NCI-H2107 treated with DMSO at 0.1 percent for 48 hours (cell line): ENCODE measurements at regions not wholly inside any gene's neighbourhood (a gene's known extent, or its start where the extent isn't known, plus 50 kb on each side); places are given as distances from the start of the nearest gene placed in this dataset.

Source experiments
- DNase-seq: peaks from one replicate; lab custom pipeline; 2025; ENCODE audit not compliant: unreplicated experiment; lab: John Stamatoyannopoulos, UW

DNA sequence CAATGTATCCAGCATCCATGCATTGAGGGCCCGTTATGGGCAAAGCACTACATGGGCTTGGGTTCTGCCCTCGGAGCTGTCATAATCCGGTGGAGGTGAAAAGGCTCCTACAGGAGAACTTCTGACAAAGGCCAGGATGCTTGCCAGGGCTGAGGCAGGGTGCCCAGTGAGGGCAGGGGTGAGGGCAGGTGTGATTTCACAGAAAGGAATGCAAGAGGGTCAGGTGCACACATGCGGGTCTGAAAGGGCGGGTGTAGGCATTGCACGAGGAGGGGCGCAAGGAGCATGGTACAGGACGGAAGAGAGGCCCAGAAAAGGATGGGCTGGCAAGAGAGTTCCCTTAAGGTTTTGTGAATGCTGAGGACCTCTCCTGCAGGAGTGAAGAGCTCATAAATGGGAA lies 348.0 kb downstream of the BTBD3 start:
- DNase-seq: no peak

DNA sequence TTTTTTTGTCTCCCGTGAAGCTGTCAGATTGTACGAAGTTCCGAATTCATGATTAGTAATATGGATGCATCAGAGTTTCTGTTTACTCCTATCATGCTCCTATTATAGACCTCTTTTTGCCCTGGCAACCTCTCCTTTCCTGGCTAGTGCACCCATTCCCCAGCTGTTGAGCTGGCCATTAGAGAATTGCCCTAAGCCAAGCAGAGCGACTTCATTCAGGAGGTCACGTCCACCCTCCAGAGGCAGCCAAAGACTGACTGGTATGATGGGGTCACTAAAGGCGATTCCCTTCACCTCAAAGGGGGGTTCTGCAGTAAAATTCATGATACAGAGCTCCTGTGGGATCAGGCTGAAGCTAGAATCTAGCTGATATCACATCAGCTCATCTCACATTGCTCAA lies 351.9 kb downstream of the BTBD3 start:
- DNase-seq: no peak

DNA sequence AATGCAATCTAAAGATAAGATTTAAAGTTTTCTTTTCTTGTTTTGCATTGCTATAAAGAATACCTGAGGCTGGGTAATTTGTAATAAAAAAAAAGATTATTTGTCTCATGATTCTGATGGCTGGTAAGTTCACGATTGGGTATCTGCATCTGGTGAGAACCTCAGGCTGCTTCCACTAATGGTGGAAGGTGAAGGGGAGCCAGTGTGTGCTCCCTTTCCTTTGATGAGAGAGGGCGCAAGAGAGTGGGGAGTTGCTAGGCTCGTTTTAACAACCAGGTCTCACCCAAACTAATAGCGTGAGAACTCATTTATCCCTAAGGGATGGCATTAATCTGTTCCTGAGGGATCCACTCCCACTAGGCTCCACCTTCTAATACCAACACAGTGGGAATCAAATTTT lies 353.2 kb downstream of the BTBD3 start:
- DNase-seq: no peak

DNA sequence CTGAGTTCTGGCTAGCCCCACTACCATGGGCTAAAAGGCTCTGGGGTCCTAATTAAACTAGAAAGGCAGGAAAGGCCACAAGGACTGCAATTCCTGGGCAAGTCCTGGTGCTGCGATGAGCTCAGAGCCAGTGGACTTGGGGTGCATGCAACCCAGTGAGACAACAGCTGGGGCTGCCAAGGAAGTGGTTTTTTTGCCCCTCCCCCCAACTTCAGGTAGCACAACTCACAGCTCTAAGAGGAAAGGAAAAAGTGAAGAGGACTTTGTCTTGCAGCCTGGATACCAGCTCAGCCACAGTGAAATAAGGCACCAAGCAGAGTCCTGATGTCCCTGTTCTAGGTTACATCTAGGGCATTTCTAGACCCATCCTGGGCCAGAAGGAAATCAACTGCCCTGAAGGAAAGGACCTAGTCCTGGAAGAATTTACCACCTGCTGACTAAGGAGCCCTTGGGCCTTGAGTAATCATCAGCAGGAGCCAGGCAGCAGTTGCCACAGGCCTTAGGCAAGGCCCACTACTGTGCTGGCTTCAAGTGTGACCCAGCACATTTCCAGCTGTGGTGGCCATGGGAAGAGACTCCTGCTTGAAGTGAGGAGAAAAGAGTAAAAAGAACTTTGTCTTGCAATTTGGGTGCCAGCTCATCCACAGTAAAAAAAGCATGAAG lies 358.4 kb downstream of the BTBD3 start:
- DNase-seq: no peak

DNA sequence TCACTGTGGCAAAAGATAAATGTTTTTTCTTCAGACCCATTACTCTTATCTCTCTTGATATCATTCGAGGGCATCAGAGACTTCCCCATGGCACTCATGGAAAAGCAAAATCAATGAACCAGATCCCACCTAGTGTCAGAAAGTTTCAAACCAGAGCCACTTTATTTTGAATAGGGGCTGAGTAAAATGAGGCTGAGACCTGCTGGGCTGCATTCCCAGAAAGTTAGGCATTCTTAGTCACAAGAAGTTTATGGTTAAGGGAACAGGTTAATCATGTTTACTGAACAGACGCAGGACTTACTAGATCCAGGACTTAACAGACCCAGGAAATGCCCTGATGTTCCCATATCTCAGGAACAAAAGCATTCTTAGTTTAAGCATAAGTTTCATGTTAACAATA lies 369.9 kb downstream of the BTBD3 start:
- no peak for DNase-seq

DNA sequence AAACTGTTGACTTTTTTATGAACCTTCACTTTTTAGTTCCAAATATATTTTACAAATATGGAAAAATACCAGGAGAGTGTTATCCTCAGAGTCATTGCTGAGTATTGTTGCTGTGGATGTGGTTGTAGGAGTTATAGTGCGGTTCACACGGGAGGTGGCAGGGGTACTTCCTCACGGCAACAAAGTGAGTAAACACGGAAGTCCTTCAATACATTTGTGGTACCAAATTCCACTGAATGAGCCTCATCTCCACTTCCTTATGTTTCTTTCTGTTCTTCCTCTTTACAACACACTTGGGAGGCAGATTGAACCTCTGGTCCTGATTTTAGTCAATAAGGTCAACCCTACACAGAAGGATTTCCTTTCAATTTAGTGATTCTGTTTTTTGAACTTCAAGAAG lies 371.8 kb downstream of the BTBD3 start:
- DNase-seq: no peak

DNA sequence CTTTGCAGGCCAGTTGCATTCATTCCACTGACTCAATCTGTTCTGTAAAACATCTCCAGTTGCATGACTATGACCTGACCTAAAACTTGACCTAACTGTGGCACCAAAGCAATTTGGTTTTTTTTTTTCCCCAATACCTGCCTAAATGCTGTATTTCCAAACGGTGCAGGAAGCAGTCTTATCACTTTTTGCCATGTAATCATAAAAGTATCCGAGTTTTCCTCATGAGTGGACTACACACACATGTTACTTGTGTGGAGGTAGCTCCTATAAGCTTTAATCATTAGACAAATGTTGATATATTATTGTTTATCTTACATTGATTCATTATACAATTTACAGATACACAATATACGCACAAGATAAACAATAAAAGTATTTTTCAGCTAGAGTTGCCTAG lies 373.7 kb downstream of the BTBD3 start:
- DNase-seq: no peak

DNA sequence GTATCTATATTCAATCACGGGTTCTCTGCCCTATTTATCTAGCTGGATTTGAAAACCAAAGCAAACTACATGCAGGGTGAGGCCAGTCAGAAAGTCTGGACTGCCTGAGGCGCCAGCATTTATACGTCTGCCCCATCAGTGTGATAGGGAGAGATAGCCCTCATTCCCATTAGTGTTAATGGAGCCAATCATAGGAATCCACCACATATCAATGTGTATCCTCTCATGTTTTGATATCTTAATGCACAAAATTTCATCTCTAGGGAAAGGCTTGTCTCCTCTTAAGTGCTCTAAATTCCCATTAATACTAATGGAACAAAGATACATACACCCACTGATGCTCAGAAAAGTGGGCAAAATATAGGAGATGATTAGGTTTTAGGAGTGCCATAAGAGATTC lies 376.2 kb downstream of the BTBD3 start:
- no peak for DNase-seq

DNA sequence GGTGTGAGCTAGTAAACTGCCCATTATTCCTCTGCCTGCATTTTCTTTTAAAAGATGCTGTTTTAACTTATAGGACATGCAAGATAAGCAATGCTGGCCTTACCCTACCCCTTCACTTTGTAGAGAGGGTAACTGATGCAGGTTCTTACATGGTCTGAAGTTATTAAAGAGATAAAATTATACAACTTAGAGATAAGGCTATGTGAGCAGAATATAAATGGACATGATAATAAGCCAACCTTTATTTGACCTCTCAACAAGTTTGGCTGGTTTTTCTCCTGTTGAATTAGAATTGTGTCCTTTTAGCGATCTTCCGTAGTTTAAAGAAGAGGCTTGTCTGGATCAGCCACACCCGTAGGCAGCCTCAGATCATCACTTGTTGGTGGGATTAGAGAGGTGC lies 377.0 kb downstream of the BTBD3 start:
- DNase-seq: no peak

DNA sequence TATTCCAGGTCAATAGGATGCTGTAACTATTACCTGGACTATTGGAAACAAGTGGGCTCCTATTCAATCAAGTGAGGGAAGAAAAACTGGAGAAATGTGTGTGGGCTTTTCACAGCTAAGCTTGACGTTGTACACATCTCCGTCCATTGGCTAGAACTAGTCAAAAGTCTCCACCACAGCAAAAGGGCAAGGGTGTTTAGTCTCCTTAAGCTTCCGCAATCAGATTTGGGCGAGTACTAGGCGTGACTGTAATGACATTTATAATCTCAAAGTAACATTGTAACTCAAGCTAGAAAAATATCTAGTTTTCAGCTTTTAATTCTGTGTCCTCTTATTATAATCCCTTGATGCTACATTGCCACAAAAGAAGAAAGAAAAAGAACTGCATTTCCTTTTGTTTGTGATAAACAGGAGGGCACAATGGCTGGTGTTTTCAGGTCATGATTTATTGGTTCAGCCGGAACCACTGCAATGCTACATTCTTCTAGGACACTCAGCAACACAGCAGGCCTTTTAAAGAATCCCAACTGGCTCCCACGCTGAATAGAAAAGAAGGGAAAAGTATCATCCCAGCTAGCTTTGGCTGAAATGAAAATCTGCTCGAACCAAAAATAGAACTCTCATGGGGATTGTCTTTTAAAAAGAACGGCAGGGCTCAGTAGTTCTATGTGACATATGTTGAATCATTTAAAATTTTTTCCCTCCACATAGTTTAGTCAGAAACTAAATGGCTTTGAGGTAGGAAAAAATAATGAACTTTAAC lies 387.7 kb downstream of the BTBD3 start:
- no peak for DNase-seq

DNA sequence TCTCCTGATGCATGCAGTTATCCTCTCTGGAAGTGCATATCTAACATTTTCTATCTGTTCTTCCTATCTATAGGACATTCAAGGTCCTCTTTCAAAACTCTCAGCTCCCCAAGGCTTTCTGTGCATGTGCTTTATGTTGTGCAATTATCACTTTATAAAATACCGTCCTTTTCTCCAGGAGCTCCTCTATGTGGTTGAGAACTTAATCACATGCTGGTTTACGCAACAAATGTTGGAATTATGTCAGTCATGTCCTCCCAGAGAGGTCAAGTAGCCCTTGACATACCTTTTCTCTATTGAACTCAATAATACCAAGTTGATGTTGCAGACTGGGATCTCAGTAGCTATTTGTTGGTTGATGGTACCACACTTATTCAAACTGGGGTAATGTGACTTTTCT lies 388.4 kb downstream of the BTBD3 start:
- DNase-seq: no peak

DNA sequence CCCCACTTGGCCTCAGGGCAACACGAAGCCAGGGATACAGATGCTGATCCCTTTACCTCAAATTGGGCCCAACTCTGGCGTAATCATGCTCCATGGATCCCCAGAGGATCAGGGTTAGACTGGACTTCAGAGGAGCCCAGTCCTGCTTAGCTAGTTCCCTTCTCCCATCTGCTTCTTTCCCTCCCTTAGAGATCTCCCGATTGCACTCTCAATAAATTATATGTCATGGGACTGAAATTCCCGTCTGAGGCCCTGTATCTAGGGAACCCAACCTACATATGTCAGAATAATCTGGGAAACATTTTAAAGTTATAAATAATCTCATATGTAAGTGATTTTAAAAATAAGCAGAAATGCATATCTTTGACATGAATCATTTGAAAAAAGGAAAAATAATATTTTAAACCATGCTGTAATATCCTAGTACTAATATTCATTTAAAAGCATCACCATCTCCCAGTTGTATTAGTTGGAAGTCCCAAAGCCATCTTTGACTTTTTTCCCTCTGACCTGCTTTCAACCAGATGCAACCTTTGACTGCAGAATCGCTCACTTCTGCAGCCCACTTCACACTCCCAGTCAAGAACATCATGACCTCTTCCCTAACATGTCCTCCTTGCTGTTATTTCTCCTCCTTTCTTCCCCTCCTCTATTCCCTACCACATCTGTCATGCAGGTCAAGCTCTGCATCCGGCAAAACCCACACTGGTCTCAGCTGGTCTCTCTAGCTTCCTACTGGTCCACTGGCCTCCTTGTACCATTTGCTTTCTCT lies 393.6 kb downstream of the BTBD3 start:
- DNase-seq: no peak

DNA sequence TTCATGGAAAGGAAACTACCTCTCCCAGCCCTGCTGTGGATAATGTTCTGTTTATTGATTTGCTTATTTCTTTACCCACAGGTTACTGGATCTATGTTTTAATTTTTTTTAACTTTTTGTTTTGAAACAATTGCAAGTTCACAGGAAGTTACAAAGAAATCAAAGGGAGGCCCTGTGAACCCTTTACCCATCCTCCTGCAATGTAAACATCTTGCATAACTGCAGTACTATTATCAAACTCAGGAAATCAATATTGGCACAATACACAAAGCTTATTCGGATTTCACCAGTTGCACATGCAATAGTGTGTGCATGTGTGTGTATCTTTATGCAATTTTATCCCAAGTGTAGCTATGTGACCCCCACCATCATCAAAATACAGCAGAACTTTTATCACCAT lies 398.0 kb downstream of the BTBD3 start:
- no peak for DNase-seq

DNA sequence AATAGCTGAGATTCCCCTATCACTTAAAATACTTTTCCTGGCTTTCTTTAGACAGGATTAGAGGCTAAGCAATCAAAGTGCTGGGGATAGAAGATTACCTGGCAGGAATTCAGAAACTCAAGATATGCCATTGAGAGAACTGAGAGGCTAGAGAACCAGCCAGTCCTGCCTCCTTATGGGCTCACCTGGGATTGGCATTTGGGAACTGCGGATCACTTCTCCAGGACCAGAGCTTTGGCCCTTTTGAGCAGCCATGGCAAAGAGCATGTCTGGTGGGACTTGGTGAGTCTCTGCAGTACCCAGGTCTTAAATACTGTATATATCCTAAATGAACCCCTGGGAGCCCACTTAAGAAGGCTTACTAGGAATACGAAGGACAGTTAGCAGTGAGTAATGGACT lies 399.1 kb downstream of the BTBD3 start:
- DNase-seq: no peak

DNA sequence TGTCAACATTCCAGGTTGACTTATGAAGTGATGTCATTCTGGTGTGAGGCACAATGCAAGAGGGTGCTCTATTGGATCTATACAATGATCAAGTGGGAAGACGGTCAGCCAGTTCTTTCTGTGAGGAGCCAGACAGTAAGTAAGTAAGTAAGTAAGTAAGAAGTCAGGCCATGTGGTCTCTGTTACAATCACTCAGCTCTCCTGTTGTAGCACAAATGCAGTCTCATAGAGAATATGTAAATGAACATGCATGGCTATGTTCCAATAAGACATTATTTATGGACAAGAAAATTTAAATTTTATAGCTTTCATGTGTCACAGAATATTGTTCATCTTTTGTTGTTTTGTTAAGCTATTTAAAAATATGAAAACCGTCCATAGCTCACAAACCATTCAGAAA lies 399.7 kb downstream of the BTBD3 start:
- DNase-seq: no peak

DNA sequence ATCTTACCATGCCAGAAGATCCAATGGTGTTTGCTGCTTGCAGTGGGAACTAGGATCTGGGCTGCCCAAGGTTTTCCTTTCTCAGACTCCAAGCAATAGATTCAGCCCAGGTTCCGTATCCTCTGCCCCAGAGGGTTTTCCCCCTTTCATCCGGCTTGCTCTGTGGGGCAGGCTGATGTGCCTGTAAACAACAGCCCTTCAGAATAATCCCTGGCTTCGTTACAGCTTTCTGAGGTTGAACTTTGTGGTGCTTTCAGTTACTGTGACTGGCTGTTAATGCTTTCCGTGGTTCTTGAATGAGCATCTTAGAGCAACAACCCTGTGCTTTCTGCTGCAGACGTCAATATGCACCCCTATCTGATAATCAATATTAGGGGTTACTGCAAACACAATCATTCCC lies 400.4 kb downstream of the BTBD3 start:
- DNase-seq: no peak

DNA sequence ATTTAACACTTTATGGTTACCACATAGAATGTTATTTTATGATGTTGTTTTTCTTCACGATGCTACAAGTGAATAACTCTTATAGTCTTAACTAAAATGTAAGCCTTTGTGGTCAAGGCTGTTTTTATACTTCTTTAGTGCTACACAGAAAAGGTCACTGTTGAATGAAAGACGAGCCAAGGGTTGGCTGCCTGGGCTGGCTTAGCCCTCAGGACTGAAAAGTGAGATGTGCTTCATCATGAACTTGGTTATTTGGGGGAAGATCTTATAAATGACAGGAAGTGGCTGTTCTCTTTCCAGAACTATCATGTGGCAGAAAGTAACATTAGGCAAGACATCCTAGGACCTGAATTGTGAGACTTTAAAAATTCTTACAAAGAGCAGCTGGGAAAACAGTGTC lies 404.0 kb downstream of the BTBD3 start:
- DNase-seq: no peak

DNA sequence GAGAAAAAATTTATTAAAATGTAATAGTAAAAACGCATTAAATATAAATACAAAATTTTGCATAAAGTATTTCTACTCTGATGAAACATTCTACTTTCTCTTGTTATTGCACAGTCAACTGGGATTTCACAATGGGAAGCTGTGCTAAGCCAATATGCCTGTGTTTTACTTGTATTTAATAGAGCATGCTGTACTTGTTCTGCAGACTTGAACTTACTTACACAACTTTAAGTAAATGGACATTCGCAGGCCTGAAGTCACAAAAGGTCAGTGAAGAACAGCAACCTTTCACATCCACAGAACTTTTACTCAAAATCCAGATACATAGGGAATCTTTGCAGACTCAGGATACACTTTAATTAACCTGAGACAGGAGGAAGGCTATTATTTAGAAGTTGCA lies 409.5 kb downstream of the BTBD3 start:
- no peak for DNase-seq

DNA sequence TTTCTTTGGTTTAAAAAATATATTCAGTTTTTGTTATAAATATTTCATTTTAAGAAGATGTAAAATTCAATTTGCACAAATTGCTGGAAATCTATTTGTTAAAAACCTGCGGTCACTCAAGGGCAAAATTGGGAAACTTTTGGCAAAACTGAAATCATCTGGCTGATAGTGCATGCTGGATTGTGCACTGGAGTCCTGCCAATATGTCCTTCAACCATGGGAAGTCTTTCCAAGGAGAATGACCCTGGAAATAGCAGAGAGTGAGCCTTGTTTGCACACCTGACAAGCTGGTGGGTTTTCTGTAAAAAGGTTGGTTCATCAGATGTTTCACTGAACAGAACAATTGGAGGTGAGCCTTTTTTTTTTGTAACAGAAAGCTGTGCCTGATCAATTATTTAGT lies 413.5 kb downstream of the BTBD3 start:
- no peak for DNase-seq

DNA sequence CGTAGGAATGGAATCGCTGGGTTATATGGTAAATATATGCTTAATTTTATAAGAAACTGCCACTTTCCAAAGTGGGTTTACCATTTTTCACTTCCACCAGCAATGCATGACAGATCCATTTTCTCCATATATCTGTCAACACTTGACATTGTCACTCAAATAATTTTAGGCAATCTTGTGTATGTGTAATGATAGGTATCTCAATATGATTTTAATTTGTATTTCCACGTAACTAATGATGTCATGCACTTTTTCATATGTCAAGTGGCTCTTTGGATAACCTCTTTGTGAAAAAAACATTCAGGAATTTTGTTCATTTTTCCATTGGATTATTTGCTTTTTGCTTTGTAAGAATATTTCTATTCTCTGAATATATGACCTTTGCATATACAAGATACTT lies 419.9 kb downstream of the BTBD3 start:
- DNase-seq: no peak

DNA sequence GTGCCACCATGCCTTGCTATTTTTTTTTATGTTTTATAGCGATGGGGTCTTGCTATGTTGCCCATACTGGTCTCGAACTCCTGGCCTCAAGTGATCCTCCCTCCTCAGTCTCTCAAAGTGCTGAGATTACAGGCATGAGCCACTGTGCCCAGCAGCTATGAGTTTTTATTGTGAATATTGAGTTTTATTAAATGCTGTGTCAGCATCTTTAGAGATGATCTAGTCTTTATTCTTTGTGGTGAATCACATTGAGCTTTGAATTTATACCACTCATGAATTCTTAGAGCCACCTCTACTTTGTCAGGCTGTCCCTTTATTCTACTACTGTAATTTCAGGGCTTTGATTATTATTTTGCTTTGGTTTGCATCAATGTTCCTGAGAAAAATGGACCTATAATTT lies 428.3 kb downstream of the BTBD3 start:
- no peak for DNase-seq

DNA sequence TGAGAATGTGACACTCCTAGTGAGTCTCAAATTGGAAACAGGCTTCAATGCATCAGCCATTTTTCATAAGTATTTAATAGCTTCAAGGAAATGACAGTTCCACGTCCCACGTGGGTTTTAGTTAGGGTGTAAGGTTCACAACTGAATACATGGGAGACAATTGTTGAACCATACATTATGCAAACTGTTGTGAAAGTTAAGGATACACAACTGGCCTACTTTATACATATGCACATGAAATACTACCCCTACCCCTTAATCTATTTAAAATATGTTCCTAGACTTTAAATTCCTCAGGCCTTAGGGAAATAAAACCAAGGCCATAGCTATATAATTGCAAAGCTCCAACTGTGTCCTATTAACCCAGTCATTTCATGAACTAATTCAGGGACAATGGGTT lies 436.1 kb downstream of the BTBD3 start:
- no peak for DNase-seq
